HG03097 (cell line): ENCODE measurements at regions not wholly inside any gene's neighbourhood (a gene's known extent, or its start where the extent isn't known, plus 50 kb on each side); places are given as distances from the start of the nearest gene placed in this dataset.
"Not testable (repeated sequence)": the region's sequence is repeated elsewhere in the genome, so short reads cannot be mapped to it uniquely, and the experiment has no call there.

Source experiments
- ATAC-seq: cut with Tn5 transposase; IDR thresholded peaks from one replicate; pipeline ENCODE4 v1.9.1; 2021; ENCODE audit not compliant: unreplicated experiment, low FRiP score

- no peak for ATAC-seq
Measured at GRCh38 chr10:9214618-9215017, 1160.1 kb downstream of the GATA3 start.

GRCh38 chr10:9215121-9215520 lies 1160.6 kb downstream of the GATA3 start:
- ATAC-seq: no peak

- no peak for ATAC-seq
Measured at GRCh38 chr10:9219860-9220259, 1165.4 kb downstream of the GATA3 start.

GRCh38 chr10:9222917-9223316 lies 1168.4 kb downstream of the GATA3 start:
- ATAC-seq: no peak

GRCh38 chr10:9227679-9228365 lies 1173.3 kb downstream of the GATA3 start:
- no peak for ATAC-seq

- no peak for ATAC-seq
Measured at GRCh38 chr10:9228771-9229170, 1174.3 kb downstream of the GATA3 start.

- no peak for ATAC-seq
Measured at GRCh38 chr10:9229702-9230244, 1175.3 kb downstream of the GATA3 start.

- no peak for ATAC-seq
Measured at GRCh38 chr10:9230625-9231024, 1176.1 kb downstream of the GATA3 start.

- ATAC-seq: no peak
Measured at GRCh38 chr10:9234191-9234590, 1179.7 kb downstream of the GATA3 start.

GRCh38 chr10:9238041-9238440 lies 1183.6 kb downstream of the GATA3 start:
- ATAC-seq: no peak

GRCh38 chr10:9239298-9239697 lies 1184.8 kb downstream of the GATA3 start:
- ATAC-seq: no peak

- no peak for ATAC-seq
Measured at GRCh38 chr10:9243941-9244411, 1189.5 kb downstream of the GATA3 start.

- ATAC-seq: no peak
Measured at GRCh38 chr10:9244864-9245263, 1190.4 kb downstream of the GATA3 start.

- no peak for ATAC-seq
Measured at GRCh38 chr10:9253121-9253520, 1198.6 kb downstream of the GATA3 start.

- no peak for ATAC-seq
Measured at GRCh38 chr10:9254353-9254752, 1199.9 kb downstream of the GATA3 start.

GRCh38 chr10:9260690-9261089 lies 1206.2 kb downstream of the GATA3 start:
- no peak for ATAC-seq

GRCh38 chr10:9262770-9263169 lies 1208.3 kb downstream of the GATA3 start:
- no peak for ATAC-seq

- no peak for ATAC-seq
Measured at GRCh38 chr10:9268176-9268575, 1213.7 kb downstream of the GATA3 start.

- not testable (repeated sequence) for ATAC-seq
Measured at GRCh38 chr10:9273126-9273833, 1218.8 kb downstream of the GATA3 start.

- no peak for ATAC-seq
Measured at GRCh38 chr10:9274206-9274755, 1219.8 kb downstream of the GATA3 start.

GRCh38 chr10:9275861-9276260 lies 1221.4 kb downstream of the GATA3 start:
- no peak for ATAC-seq

GRCh38 chr10:9285690-9286089 lies 1231.2 kb downstream of the GATA3 start:
- ATAC-seq: no peak
